AG04450 (cell line): ENCODE measurements at regions not wholly inside any gene's neighbourhood (a gene's known extent, or its start where the extent isn't known, plus 50 kb on each side); places are given as distances from the start of the nearest gene placed in this dataset.

Experiments used
- CTCF ChIA-PET: fragments of 300-600, 350-600 bp; formaldehyde crosslinking; extraction: SDS; loops from one replicate; lab custom pipeline; 2022; ENCODE audit warnings: antibody characterized with exemption, inconsistent platforms; lab: Charles Lee
- POLR2A ChIA-PET: fragments of 350-600 bp; formaldehyde crosslinking; extraction: SDS; loops from one replicate; lab custom pipeline; 2021; ENCODE audit warnings: antibody characterized with exemption, inconsistent platforms; lab: Yijun Ruan, JAX
- DNase-seq: peaks from one replicate; pipeline ENCODE4 v3.0.0-alpha.2; 2011; ENCODE audit warnings: low read depth, low spot score
- H3K27ac ChIP-seq: one replicate; pipeline ENCODE4 v1.5.1; 2012; ENCODE audit warnings: low read depth, low read length, control low read depth
- H3K27me3 ChIP-seq: one replicate; pipeline ENCODE4 v1.6.0; 2012; ENCODE audit warnings: low read length; ENCODE audit not compliant: control insufficient read depth, insufficient read depth
- H3K4me3 ChIP-seq: 2 replicates; pipeline ENCODE4 v1.5.1; 2011; ENCODE audit warnings: mild to moderate bottlenecking, low read depth, low read length, control low read depth
- H3K9me3 ChIP-seq: 2 replicates; pipeline ENCODE4 v1.5.1; 2012; ENCODE audit warnings: low read length; ENCODE audit not compliant: control insufficient read depth, insufficient read depth
- TF ChIP-seq, protein P1 (sequence below): IDR thresholded peaks from 2 replicates; pipeline ENCODE4 v1.5.1; 2011; ENCODE audit warnings: low read depth, low read length, control low read depth, inconsistent platforms

DNA sequence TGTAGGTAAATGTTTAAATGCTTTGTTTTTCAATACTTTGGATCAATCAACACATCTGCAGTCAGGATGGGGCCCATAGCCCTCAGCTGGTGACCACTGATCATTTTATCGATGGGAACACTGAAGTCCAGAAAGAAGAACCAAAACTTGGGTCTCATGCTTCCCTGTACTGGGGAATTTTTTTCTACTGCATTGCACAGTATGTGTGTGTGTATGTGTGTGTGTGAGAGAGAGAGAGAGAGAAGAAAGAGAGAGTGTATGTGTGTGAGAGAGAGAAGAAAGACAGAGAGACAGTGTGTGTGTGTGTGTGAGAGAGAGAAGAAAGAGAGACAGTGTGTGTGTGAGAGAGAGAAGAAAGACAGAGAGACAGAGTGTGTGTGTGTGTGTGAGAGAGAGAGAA, 202.9 kb upstream of the MSX2 start:
- no peak overlapping the region for H3K4me3 ChIP-seq
- H3K27me3 ChIP-seq: no peaks in the 10 kb centered on the region
- no peak for DNase-seq
- TF ChIP-seq, protein P1, sequence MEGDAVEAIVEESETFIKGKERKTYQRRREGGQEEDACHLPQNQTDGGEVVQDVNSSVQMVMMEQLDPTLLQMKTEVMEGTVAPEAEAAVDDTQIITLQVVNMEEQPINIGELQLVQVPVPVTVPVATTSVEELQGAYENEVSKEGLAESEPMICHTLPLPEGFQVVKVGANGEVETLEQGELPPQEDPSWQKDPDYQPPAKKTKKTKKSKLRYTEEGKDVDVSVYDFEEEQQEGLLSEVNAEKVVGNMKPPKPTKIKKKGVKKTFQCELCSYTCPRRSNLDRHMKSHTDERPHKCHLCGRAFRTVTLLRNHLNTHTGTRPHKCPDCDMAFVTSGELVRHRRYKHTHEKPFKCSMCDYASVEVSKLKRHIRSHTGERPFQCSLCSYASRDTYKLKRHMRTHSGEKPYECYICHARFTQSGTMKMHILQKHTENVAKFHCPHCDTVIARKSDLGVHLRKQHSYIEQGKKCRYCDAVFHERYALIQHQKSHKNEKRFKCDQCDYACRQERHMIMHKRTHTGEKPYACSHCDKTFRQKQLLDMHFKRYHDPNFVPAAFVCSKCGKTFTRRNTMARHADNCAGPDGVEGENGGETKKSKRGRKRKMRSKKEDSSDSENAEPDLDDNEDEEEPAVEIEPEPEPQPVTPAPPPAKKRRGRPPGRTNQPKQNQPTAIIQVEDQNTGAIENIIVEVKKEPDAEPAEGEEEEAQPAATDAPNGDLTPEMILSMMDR: no peak
- H3K9me3 ChIP-seq: no peaks in the 10 kb centered on the region
- POLR2A ChIA-PET: no interaction called here
- CTCF ChIA-PET: no interaction called here
- no peak overlapping the region for H3K27ac ChIP-seq

DNA sequence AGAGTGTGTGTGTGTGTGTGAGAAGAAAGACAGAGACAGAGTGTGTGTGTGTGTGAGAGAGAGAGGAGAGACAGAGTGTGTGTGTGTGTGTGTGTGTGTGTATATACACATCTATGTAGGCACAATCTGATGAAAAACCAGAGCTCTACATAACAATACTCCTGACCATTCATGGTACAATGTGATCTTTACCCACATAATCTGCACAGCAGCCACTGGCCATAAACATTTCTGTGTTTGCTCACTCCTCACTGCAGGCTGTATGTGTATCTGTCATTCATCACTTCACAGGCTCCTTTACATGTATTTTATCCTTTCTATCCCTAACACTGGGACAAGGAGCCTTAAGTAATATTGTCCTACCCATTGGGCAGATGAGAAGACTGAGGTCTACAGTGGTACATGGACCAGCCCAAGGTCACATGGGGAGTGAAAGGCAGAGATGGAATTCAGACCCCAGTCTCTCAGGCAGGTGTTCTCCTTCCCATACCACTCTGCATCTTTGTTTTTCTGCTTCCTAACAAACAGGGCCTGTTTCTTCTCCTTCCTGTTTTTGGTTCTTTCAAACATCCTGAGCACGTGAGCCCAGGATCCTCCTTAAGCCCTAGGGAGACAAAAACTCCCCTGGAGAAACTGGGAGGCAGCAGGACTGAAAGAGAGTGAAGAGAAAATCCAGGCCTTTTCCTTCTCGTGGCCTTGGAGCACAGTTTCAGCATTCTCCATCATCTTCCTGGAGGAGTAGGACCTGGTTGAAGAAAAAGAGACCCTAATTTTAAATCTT, 201.7 kb upstream of the MSX2 start:
- Histone ChIP-seq H3K4me3 (no peak overlapping the region), H3K27me3 (no peaks in the 10 kb centered on the region), H3K9me3 (no peaks in the 10 kb centered on the region), H3K27ac (no peak overlapping the region)
- POLR2A ChIA-PET: no interaction called here
- CTCF ChIA-PET: interaction anchor here (0.6 to 1.5 kb wide), 3 partner anchors 187 to 272 kb away, joined by 3 to 4 read pairs (median 3); no protein-coding TSS in a partner anchor
- no peak for DNase-seq
- TF ChIP-seq, protein P1: no peak

DNA sequence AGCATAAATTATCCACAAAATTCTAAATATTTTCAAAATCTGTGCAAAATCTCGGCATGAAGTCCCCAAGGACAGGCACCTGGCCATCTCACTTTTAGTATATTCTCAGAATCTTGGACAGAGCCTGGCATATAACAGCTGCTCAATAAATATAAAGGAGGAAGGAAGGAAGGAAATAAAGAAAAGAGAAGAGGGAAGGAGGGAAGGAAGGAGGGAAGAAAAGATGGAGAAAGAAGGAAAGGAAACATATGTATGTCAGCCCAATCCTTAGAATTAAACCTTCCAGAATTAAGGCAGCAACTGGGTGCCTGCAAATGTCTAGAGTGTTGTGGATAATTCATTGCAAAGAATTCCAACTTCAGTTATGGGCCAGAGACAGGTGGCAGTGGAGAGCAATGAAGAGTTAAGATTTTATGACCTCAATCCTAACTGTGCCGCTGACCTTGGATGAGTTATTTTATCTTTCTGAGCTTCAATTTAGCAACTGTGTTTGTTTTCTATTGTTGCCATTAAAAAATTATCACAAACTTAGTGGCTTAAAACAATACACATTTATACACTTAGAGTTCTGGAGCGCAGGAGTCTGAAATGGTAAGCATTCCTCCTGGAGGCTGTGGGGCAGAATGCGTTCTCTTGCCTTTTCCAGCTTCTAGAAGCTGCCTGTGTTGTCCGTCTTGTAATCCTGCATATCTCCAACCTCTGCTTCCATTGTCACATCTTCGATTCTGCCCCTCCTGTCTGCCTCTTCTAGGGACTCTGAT, 200.9 kb upstream of the MSX2 start:
- TF ChIP-seq, protein P1: peak; percentile 32; the same call in 1 of the 2 replicates
- H3K27ac ChIP-seq: no peak overlapping the region
- ChIA-PET CTCF (interaction anchor here (0.6 to 1.9 kb wide), 5 partner anchors 38 to 271 kb away, joined by 3 to 5 read pairs (median 4); no protein-coding TSS in a partner anchor), POLR2A (no interaction called here)
- no peak overlapping the region for H3K4me3 ChIP-seq
- DNase-seq: no peak
- no peaks in the 10 kb centered on the region for H3K9me3 ChIP-seq
- no peaks in the 10 kb centered on the region for H3K27me3 ChIP-seq

DNA sequence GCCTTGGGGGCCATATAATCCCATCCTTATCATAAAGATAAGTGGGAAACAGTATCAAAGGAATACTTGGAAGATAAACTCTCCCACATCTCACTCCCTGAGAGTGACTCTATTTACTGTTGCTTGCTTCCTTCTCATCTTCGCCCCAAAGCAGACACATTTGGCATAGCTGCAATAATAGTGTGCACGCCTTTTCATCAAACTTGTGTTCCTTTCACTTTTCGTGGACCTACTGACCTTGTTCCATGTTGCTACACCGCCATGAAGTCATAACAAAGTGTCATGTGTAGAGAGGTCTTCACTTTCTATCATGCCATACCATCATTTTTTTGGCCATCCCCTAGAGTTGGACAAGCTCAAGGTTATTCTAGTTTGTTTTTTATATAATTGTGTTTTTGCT, 200.0 kb upstream of the MSX2 start:
- POLR2A ChIA-PET: no interaction called here
- Histone ChIP-seq H3K27me3 (no peaks in the 10 kb centered on the region), H3K27ac (no peak overlapping the region), H3K9me3 (no peaks in the 10 kb centered on the region), H3K4me3 (no peak overlapping the region)
- TF ChIP-seq, protein P1: no peak
- CTCF ChIA-PET: interaction anchor here (1.2 to 1.9 kb wide), 2 partner anchors 37 to 212 kb away, joined by 3 to 5 read pairs; no protein-coding TSS in a partner anchor
- no peak for DNase-seq
